Chondrocyte (in vitro differentiated cells): ENCODE measurements at regions not wholly inside any gene's neighbourhood (a gene's known extent, or its start where the extent isn't known, plus 50 kb on each side); places are given as distances from the start of the nearest gene placed in this dataset.

ENCODE experiments used
- DNase-seq: peaks from one replicate; pipeline ENCODE4 v3.0.0; 2021; ENCODE audit warnings: mixed read lengths, low spot score
- H3K27ac Mint-ChIP-seq: one replicate; pipeline ENCODE4 v1.8.0; 2021; ENCODE audit warnings: mild to moderate bottlenecking, moderate library complexity, mixed read lengths; ENCODE audit not compliant: unreplicated experiment
- H3K27me3 Mint-ChIP-seq: 2 replicates; pipeline ENCODE4 v1.8.0; 2021; ENCODE audit warnings: low read depth, mixed read lengths
- H3K36me3 Mint-ChIP-seq: 2 replicates; pipeline ENCODE4 v1.8.0; 2021; ENCODE audit warnings: low read depth, mixed read lengths
- H3K4me1 Mint-ChIP-seq: 2 replicates; pipeline ENCODE4 v1.8.0; 2021; ENCODE audit warnings: low read depth, mild to moderate bottlenecking, mixed read lengths
- H3K4me3 Mint-ChIP-seq: one replicate; pipeline ENCODE4 v1.8.0; 2021; ENCODE audit warnings: mild to moderate bottlenecking, moderate library complexity, mixed read lengths; ENCODE audit not compliant: unreplicated experiment
- H3K9me3 Mint-ChIP-seq: 2 replicates; pipeline ENCODE4 v1.8.0; 2021; ENCODE audit warnings: low read depth, mixed read lengths
- CTCF ChIP-seq: fragments of 200-600 bp; sonication (generic); IDR thresholded peaks from 2 replicates; pipeline ENCODE4 v1.5.0; 2021; ENCODE audit warnings: antibody characterized with exemption, mild to moderate bottlenecking, moderate library complexity

DNA sequence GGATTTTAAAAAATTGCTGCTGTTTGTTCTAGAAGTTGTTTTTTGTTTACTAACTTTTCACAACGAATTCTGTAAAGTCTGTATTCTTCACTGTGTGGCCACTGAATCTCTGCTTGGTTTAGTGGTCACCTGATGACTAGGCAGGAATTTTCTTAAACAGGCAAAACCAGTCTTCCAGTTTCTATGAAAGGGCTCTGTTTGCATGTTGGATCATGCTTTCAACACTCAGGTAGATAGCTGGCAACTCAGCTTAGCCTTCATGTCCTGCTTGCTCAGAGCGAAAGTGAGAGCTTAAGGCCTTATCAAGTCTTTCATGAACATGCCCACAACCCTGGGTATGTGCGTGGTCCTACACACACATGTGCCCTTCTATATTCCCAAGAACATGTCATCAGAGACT is 52.4 kb upstream of the CCDC190 start:
- Mint-ChIP-seq H3K27me3 (no peaks in the 10 kb centered on the region), H3K9me3 (peaks cover 36% of the 10 kb centered on the region), H3K4me3 (no peak overlapping the region), H3K27ac (no peak overlapping the region), H3K36me3 (peaks cover 8% of the 10 kb centered on the region), H3K4me1 (peaks cover 29% of the 10 kb centered on the region)
- no peak for DNase-seq
- no peak for TF ChIP-seq CTCF

GRCh38 chr1:162912061-162912667 is 51.2 kb upstream of the CCDC190 start:
- peaks cover 38% of the 10 kb centered on the region for H3K4me1 Mint-ChIP-seq
- H3K27me3 Mint-ChIP-seq: no peaks in the 10 kb centered on the region
- H3K9me3 Mint-ChIP-seq: peaks cover 36% of the 10 kb centered on the region
- H3K27ac Mint-ChIP-seq: no peak overlapping the region
- DNase-seq: no peak
- no peak for TF ChIP-seq CTCF
- no peak overlapping the region for H3K4me3 Mint-ChIP-seq
- H3K36me3 Mint-ChIP-seq: peaks cover 8% of the 10 kb centered on the region
